ENCODE measurements at regions not wholly inside any gene's neighbourhood (a gene's known extent, or its start where the extent isn't known, plus 50 kb on each side); places are given as distances from the start of the nearest gene placed in this dataset.

GRCh38 chr12:61654698-61655097 lies 605.5 kb upstream of the USP15 start:
- DNase-seq (ENCODE audit: low spot score in 2 of 2, unreplicated experiment in 2 of 2) = no peak
- H3K27me3 Mint-ChIP-seq (ENCODE audit: low read depth) = no peaks in the 10 kb centered on the region
- no peak overlapping the region for H3K27ac Mint-ChIP-seq
- no peaks in the 10 kb centered on the region for H3K4me1 Mint-ChIP-seq
- H3K9me3 Mint-ChIP-seq = no peaks in the 10 kb centered on the region
- H3K36me3 Mint-ChIP-seq = no peaks in the 10 kb centered on the region
- TF ChIP-seq CTCF (IDR thresholded peaks at IDR 0.05; ENCODE audit: unreplicated experiment) = no peak
- H3K4me3 Mint-ChIP-seq = no peak overlapping the region

- no peaks in the 10 kb centered on the region for H3K27me3 Mint-ChIP-seq (ENCODE audit: low read depth)
Measured at GRCh38 chr12:61655241-61655640, 605.0 kb upstream of the USP15 start.

GRCh38 chr12:61667676-61668075 lies 592.5 kb upstream of the USP15 start:
- Mint-ChIP-seq H3K4me1 (no peaks in the 10 kb centered on the region), H3K27me3 (ENCODE audit: low read depth) (no peaks in the 10 kb centered on the region), H3K36me3 (peaks cover 3% of the 10 kb centered on the region), H3K4me3 (no peak overlapping the region), H3K27ac (no peak overlapping the region), H3K9me3 (peaks cover 25% of the 10 kb centered on the region)
- DNase-seq (ENCODE audit: low spot score in 2 of 2, unreplicated experiment in 2 of 2) = no peak
- TF ChIP-seq CTCF (IDR thresholded peaks at IDR 0.05; ENCODE audit: unreplicated experiment) = no peak

More at GRCh38 chr12:61655241-61655640, 605.0 kb upstream of the USP15 start:
- no peaks in the 10 kb centered on the region for H3K36me3 Mint-ChIP-seq
- no peak overlapping the region for H3K27ac Mint-ChIP-seq
- DNase-seq (ENCODE audit: low spot score in 2 of 2, unreplicated experiment in 2 of 2) = no peak
- no peak overlapping the region for H3K4me3 Mint-ChIP-seq
- no peak for TF ChIP-seq CTCF (IDR thresholded peaks at IDR 0.05; ENCODE audit: unreplicated experiment)
- H3K9me3 Mint-ChIP-seq = no peaks in the 10 kb centered on the region
- no peaks in the 10 kb centered on the region for H3K4me1 Mint-ChIP-seq

GRCh38 chr12:61676520-61676919 lies 583.7 kb upstream of the USP15 start:
- no peaks in the 10 kb centered on the region for H3K36me3 Mint-ChIP-seq
- peaks cover 6% of the 10 kb centered on the region for H3K9me3 Mint-ChIP-seq
- H3K27ac Mint-ChIP-seq = no peak overlapping the region
- no peak for TF ChIP-seq CTCF (IDR thresholded peaks at IDR 0.05; ENCODE audit: unreplicated experiment)
- H3K27me3 Mint-ChIP-seq (ENCODE audit: low read depth) = no peaks in the 10 kb centered on the region
- DNase-seq (ENCODE audit: low spot score in 2 of 2, unreplicated experiment in 2 of 2) = no peak
- no peak overlapping the region for H3K4me3 Mint-ChIP-seq
- H3K4me1 Mint-ChIP-seq = no peaks in the 10 kb centered on the region

- Mint-ChIP-seq H3K4me3 (no peak overlapping the region), H3K27ac (no peak overlapping the region), H3K4me1 (no peaks in the 10 kb centered on the region), H3K27me3 (ENCODE audit: low read depth) (no peaks in the 10 kb centered on the region), H3K36me3 (no peaks in the 10 kb centered on the region), H3K9me3 (no peaks in the 10 kb centered on the region)
- no peak for DNase-seq (ENCODE audit: low spot score in 2 of 2, unreplicated experiment in 2 of 2)
- no peak for TF ChIP-seq CTCF (IDR thresholded peaks at IDR 0.05; ENCODE audit: unreplicated experiment)
Measured at GRCh38 chr12:61687407-61687806, 572.8 kb upstream of the USP15 start.

GRCh38 chr12:61694214-61694613 lies 566.0 kb upstream of the USP15 start:
- H3K9me3 Mint-ChIP-seq = peaks cover 30% of the 10 kb centered on the region
- no peaks in the 10 kb centered on the region for H3K27me3 Mint-ChIP-seq (ENCODE audit: low read depth)
- no peak overlapping the region for H3K4me3 Mint-ChIP-seq
- TF ChIP-seq CTCF (IDR thresholded peaks at IDR 0.05; ENCODE audit: unreplicated experiment) = no peak
- H3K4me1 Mint-ChIP-seq = no peaks in the 10 kb centered on the region
- DNase-seq (ENCODE audit: low spot score in 2 of 2, unreplicated experiment in 2 of 2) = no peak
- H3K36me3 Mint-ChIP-seq = peaks cover 4% of the 10 kb centered on the region
- no peak overlapping the region for H3K27ac Mint-ChIP-seq
